Right atrium auricular region (tissue), 2 donors: ENCODE measurements at regions not wholly inside any gene's neighbourhood (a gene's known extent, or its start where the extent isn't known, plus 50 kb on each side); places are given as distances from the start of the nearest gene placed in this dataset.

Source experiments
- DNase-seq: peaks from one replicate; pipeline ENCODE4 v3.0.0-alpha.2; 2019; ENCODE audit warnings: low spot score
- H3K27ac ChIP-seq, 2 donors: fragments of 200-600 bp; sonication (generic); 1 replicate in 1 of 2; 2 replicates in 1 of 2; pipeline ENCODE4 v1.5.1; 2016 to 2019
- H3K27me3 ChIP-seq, 2 donors: fragments of 200-600 bp; sonication (generic); one replicate each; pipeline versions ENCODE4 v1.5.1 to v1.6.0; 2017 to 2019
- H3K36me3 ChIP-seq: fragments of 200-600 bp; sonication (generic); one replicate; pipeline ENCODE4 v1.5.1; 2016
- H3K4me1 ChIP-seq, 2 donors: fragments of 200-600 bp; sonication (generic); one replicate each; pipeline versions ENCODE4 v1.5.1 to v1.6.0; 2017 to 2019
- H3K4me3 ChIP-seq, 2 donors: fragments of 200-600 bp; sonication (generic); 1 replicate in 1 of 2; 2 replicates in 1 of 2; pipeline ENCODE4 v1.5.1; 2017 to 2019; ENCODE audit warnings: mild to moderate bottlenecking in 1 of 2, moderate library complexity in 1 of 2
- H3K9me3 ChIP-seq, 2 donors: fragments of 200-600 bp; sonication (generic); one replicate each; pipeline ENCODE4 v1.5.1; 2019
- TF ChIP-seq, protein P1 (sequence below), 2 donors: fragments of 200-600 bp; sonication (generic); IDR thresholded peaks; one replicate each; pipeline ENCODE4 v1.5.1; 2019; ENCODE audit warnings: antibody characterized with exemption in 2 of 2

DNA sequence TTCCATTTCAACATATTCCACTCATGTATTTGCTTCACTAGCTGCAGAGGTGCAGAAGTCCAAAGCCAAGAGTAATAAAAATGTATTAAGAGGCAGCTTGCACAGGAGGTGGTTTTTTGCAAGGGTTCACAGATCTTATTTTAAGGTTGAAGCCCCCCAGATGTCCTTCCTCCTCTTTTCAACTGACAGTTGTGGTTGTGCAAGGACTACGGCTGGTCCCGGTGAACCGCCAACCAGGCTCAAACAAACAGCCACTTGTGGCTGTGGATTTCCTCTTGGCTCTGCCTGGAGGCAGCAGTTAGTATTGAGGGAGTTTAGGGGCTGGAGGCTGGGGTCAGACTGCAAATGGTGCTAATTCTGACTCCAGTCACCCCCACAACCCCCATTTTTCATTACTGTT, 240.7 kb upstream of the TBC1D5 start:
- TF ChIP-seq, protein P1, sequence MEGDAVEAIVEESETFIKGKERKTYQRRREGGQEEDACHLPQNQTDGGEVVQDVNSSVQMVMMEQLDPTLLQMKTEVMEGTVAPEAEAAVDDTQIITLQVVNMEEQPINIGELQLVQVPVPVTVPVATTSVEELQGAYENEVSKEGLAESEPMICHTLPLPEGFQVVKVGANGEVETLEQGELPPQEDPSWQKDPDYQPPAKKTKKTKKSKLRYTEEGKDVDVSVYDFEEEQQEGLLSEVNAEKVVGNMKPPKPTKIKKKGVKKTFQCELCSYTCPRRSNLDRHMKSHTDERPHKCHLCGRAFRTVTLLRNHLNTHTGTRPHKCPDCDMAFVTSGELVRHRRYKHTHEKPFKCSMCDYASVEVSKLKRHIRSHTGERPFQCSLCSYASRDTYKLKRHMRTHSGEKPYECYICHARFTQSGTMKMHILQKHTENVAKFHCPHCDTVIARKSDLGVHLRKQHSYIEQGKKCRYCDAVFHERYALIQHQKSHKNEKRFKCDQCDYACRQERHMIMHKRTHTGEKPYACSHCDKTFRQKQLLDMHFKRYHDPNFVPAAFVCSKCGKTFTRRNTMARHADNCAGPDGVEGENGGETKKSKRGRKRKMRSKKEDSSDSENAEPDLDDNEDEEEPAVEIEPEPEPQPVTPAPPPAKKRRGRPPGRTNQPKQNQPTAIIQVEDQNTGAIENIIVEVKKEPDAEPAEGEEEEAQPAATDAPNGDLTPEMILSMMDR (IDR thresholded peaks at IDR 0.05) = no peak
- Histone ChIP-seq H3K27me3 (no peaks in the 10 kb centered on the region), H3K36me3 (no peaks in the 10 kb centered on the region), H3K9me3 (no peaks in the 10 kb centered on the region), H3K4me3 (no peak overlapping the region), H3K4me1 (no peaks in the 10 kb centered on the region), H3K27ac (no peak overlapping the region)
- DNase-seq = no peak

DNA sequence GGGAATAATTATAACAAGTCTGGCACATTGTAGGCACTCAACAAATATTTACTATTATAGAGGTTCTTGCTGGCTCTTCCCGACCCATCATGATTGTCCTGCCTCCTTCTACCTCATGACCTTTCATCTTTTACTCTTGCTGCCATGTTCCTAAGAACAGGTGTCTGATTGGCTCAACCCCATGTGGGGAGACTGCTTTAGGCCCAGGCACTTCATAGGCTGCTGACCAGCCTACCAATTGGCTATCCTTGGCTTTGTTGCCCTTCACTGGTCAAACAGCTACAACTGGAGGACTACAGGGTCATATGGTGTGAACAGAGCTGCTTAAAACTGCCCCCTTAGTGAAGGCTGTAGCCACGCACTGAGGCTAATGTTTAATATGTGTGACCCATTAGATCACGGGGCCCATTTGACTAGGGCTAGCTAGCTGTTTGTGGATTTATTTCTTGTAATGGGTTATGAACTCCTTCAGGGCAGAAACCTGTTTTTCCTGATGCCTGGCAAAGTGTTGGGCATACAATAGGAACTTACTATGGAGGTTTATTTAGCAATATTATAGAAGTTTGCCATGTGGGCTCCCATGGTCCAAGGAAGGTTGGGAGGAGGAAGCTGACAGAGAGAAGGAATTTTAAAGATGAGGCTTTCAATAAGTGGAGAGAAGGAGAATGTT, 239.9 kb upstream of the TBC1D5 start:
- Histone ChIP-seq H3K4me1 (no peaks in the 10 kb centered on the region), H3K36me3 (no peaks in the 10 kb centered on the region), H3K27me3 (no peaks in the 10 kb centered on the region), H3K4me3 (no peak overlapping the region), H3K9me3 (no peaks in the 10 kb centered on the region), H3K27ac (no peak overlapping the region)
- TF ChIP-seq, protein P1 (IDR thresholded peaks at IDR 0.05) = no peak
- no peak for DNase-seq

DNA sequence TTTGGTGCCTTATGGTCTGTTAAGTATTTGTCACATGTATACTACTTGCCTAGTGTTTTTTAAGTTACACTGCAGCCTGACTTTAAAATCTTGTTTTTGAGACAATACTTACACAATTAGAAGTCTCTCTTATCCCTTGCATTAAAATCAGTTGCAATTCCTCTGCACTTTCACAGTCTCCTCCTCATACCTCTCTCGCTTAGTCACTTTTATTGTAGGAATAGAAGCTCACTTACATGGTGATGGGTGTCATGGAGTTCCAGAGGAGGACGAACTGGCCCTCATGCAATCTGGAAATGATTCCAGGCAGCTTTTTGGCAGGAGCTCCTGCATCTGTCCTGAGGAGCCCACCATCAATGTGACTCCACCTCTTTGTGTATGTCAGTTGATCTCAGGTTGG, 238.4 kb upstream of the TBC1D5 start:
- no peaks in the 10 kb centered on the region for H3K36me3 ChIP-seq
- no peak overlapping the region for H3K27ac ChIP-seq
- H3K4me1 ChIP-seq = no peaks in the 10 kb centered on the region
- TF ChIP-seq, protein P1 (IDR thresholded peaks at IDR 0.05) = no peak
- no peaks in the 10 kb centered on the region for H3K27me3 ChIP-seq
- no peak overlapping the region for H3K4me3 ChIP-seq
- H3K9me3 ChIP-seq = no peaks in the 10 kb centered on the region
- DNase-seq = no peak

DNA sequence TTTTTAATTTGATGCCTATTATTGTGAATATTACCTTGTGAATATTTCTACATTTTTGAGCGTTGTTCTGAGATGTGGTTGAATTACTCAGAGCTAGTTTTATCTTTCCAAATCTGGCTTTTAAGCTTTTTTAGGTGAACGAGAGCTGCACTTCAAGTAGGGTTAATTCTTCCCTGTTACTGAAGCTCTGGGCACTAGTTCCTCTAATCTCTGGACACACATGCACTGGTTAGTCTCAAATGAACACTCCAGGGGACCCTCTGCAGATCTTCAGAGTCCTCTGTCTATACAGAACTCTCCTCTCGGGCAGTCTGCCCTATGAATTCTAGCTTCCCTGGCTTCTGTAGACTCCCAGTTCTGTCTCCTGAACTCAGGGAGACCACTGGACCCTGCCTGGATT, 237.5 kb upstream of the TBC1D5 start:
- H3K9me3 ChIP-seq = no peaks in the 10 kb centered on the region
- no peaks in the 10 kb centered on the region for H3K27me3 ChIP-seq
- H3K4me3 ChIP-seq = no peak overlapping the region
- H3K36me3 ChIP-seq = no peaks in the 10 kb centered on the region
- no peak for DNase-seq
- TF ChIP-seq, protein P1 (IDR thresholded peaks at IDR 0.05) = no peak
- H3K27ac ChIP-seq = no peak overlapping the region
- no peaks in the 10 kb centered on the region for H3K4me1 ChIP-seq

DNA sequence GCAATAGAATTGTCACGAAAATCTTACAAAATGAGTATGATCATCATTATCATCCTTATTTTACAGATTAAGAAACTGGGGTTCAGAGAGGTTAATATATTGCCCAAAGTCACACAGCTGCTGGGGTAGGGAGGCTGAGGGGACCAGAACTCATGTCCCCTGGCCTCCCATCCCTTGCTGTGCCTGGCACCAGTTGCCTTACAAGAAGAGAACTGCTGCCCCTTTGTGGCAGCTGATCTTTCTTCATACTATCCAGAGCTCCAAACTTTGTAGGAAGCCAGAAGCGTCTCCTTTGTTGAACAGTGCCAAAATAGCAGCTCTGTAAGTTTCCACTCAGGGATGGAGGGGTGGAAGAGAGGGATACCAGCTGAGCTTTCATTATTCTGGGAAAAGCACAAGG, 236.8 kb upstream of the TBC1D5 start:
- TF ChIP-seq, protein P1 (IDR thresholded peaks at IDR 0.05) = no peak
- Histone ChIP-seq H3K36me3 (no peaks in the 10 kb centered on the region), H3K4me1 (no peaks in the 10 kb centered on the region), H3K27me3 (no peaks in the 10 kb centered on the region), H3K9me3 (no peaks in the 10 kb centered on the region), H3K4me3 (no peak overlapping the region), H3K27ac (no peak overlapping the region)
- DNase-seq = no peak

DNA sequence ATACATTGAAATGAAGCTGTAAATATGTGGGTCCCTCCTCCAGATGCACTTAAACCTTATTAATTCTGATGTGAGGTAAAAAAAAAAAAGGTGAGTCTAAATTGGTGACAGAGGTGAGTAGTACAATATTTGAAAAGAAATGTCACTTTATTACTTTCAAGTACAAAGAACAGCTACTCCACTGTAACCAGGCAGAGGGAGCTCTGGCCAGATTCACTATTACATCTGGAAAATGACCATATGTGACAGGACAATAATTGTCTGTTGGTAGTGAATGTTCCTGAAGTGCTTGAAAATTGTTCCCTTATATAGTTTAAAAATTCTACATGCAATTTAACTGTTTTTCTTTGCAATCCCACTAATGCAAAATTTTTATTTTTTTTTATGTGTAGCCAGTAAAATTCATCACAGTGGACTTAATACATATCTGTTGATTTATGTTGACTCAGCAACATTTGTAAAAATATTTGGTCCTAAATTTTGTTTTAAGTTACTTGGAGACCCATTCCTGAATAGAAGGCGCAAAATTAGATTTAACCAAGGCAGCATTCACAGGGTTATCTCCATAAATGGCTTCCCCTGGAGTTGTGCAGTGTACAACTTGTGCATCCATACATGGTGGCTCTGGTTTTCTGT, 231.9 kb upstream of the TBC1D5 start:
- no peak overlapping the region for H3K4me3 ChIP-seq
- DNase-seq = no peak
- no peak overlapping the region for H3K27ac ChIP-seq
- H3K36me3 ChIP-seq = no peaks in the 10 kb centered on the region
- H3K4me1 ChIP-seq = no peaks in the 10 kb centered on the region
- TF ChIP-seq, protein P1 (IDR thresholded peaks at IDR 0.05) = no peak
- H3K27me3 ChIP-seq = no peaks in the 10 kb centered on the region
- no peaks in the 10 kb centered on the region for H3K9me3 ChIP-seq
